ENCODE measurements at regions not wholly inside any gene's neighbourhood (a gene's known extent, or its start where the extent isn't known, plus 50 kb on each side); places are given as distances from the start of the nearest gene placed in this dataset.
"Not testable (repeated sequence)": the region's sequence is repeated elsewhere in the genome, so short reads cannot be mapped to it uniquely, and the experiment has no call there.

DNA sequence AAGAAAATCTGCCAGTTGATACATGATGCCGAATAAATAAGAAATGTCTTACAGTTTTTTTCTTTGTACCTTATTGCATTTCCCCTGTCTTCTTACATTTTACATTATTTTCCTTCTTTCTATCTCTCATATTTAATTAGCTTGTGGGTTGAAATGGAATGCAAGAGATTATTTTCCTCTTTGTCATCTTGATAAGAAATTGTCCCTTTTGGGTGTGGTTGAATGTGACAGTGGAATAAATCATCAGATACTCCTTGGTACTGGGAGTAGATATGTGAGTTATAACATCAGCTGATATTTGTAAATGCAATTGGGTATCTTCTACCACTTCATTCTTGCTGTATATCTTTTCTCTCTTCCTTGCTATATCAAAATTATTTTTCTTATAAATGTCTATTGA, 997.4 kb downstream of the RAPGEF2 start:
- H3K27me3 ChIP-seq (ENCODE audit: control insufficient read depth, insufficient read depth, low read length), result no peaks in the 10 kb centered on the region
- no peak overlapping the region for H3K4me3 ChIP-seq (ENCODE audit: low read length)
- DNase-seq (ENCODE audit: low read depth, low spot score), result no peak
- H3K9me3 ChIP-seq (ENCODE audit: control insufficient read depth, insufficient read depth, low read length), result no peaks in the 10 kb centered on the region
- WGBS (ENCODE audit: insufficient coverage, insufficient read length), result no CpG with 5 or more reads among the region's 1 CpG
- no peaks in the 10 kb centered on the region for H3K4me1 ChIP-seq (ENCODE audit: control insufficient read depth, insufficient read depth, low read length)
- no peak overlapping the region for H3K27ac ChIP-seq (ENCODE audit: low read length)
- no peaks in the 10 kb centered on the region for H3K36me3 ChIP-seq (ENCODE audit: control insufficient read depth, insufficient read depth, low read length)

DNA sequence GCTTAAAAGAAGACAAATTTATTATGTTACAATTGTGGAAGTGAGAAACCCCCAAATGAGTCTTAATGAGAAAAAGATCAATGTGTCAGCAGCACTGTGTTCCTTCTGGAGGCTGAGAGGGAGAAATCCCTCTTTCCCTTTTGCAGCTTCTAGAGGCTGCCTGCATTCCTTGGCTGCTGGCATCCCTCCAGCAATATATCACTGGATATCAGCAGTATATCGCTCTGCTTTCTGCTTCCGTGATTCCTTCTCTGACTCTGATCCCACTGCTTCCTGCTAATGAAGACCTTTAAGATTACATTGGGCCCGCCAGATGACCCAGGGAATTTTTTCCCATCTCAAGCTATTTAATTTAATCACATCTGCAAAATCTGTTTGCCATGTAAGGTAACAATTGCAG, 1008.0 kb downstream of the RAPGEF2 start:
- Histone ChIP-seq H3K4me3 (ENCODE audit: low read length) (no peak overlapping the region), H3K9me3 (ENCODE audit: control insufficient read depth, insufficient read depth, low read length) (peaks cover 2% of the 10 kb centered on the region), H3K36me3 (ENCODE audit: control insufficient read depth, insufficient read depth, low read length) (no peaks in the 10 kb centered on the region), H3K4me1 (ENCODE audit: control insufficient read depth, insufficient read depth, low read length) (no peaks in the 10 kb centered on the region), H3K27ac (ENCODE audit: low read length) (no peak overlapping the region), H3K27me3 (ENCODE audit: control insufficient read depth, insufficient read depth, low read length) (no peaks in the 10 kb centered on the region)
- DNase-seq (ENCODE audit: low read depth, low spot score), result no peak
- no CpG with 5 or more reads among the region's 3 CpGs for WGBS (ENCODE audit: insufficient coverage, insufficient read length)

GRCh38 chr4:160117686-160118085, 1014.8 kb downstream of the RAPGEF2 start:
- no peaks in the 10 kb centered on the region for H3K4me1 ChIP-seq (ENCODE audit: control insufficient read depth, insufficient read depth, low read length)
- no peaks in the 10 kb centered on the region for H3K27me3 ChIP-seq (ENCODE audit: control insufficient read depth, insufficient read depth, low read length)
- no peak overlapping the region for H3K4me3 ChIP-seq (ENCODE audit: low read length)
- no peaks in the 10 kb centered on the region for H3K36me3 ChIP-seq (ENCODE audit: control insufficient read depth, insufficient read depth, low read length)
- H3K27ac ChIP-seq (ENCODE audit: low read length), result no peak overlapping the region
- DNase-seq (ENCODE audit: low read depth, low spot score), result no peak
- H3K9me3 ChIP-seq (ENCODE audit: control insufficient read depth, insufficient read depth, low read length), result no peaks in the 10 kb centered on the region; the same call in 1 of the 2 replicates

GRCh38 chr4:160125576-160126287, 1022.9 kb downstream of the RAPGEF2 start:
- H3K4me3 ChIP-seq (ENCODE audit: low read length); DNase-seq (ENCODE audit: low read depth, low spot score); H3K27me3 ChIP-seq (ENCODE audit: control insufficient read depth, insufficient read depth, low read length); H3K9me3 ChIP-seq (ENCODE audit: control insufficient read depth, insufficient read depth, low read length); H3K4me1 ChIP-seq (ENCODE audit: control insufficient read depth, insufficient read depth, low read length); H3K36me3 ChIP-seq (ENCODE audit: control insufficient read depth, insufficient read depth, low read length); H3K27ac ChIP-seq (ENCODE audit: low read length): not testable (repeated sequence)
- no CpG with 5 or more reads among the region's 24 CpGs for WGBS (ENCODE audit: insufficient coverage, insufficient read length)

GRCh38 chr4:160127211-160127610, 1024.3 kb downstream of the RAPGEF2 start:
- Histone ChIP-seq H3K4me3 (ENCODE audit: low read length) (no peak overlapping the region), H3K36me3 (ENCODE audit: control insufficient read depth, insufficient read depth, low read length) (no peaks in the 10 kb centered on the region), H3K27me3 (ENCODE audit: control insufficient read depth, insufficient read depth, low read length) (no peaks in the 10 kb centered on the region), H3K9me3 (ENCODE audit: control insufficient read depth, insufficient read depth, low read length) (no peaks in the 10 kb centered on the region), H3K27ac (ENCODE audit: low read length) (no peak overlapping the region), H3K4me1 (ENCODE audit: control insufficient read depth, insufficient read depth, low read length) (no peaks in the 10 kb centered on the region)
- no peak for DNase-seq (ENCODE audit: low read depth, low spot score)

DNA sequence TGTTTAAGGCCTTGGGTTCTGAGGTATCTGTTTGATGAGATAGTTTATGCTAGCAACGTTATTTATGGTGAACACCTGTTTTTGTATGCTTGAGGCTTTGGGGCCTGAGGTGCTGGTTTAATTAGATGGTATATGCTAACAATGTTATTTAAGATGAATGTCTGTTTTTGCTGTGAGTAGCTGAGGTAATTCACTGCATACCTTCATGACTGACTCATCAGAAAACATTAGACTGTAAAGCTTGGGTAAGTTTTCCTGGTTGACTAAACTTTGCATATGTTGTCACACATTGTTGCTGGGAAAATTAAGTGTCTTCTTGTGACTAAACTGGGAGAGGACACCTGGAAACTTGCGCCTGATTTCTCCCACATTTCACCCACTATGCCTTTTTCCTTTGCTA, 1026.6 kb downstream of the RAPGEF2 start:
- Histone ChIP-seq H3K4me3 (ENCODE audit: low read length) (no peak overlapping the region), H3K4me1 (ENCODE audit: control insufficient read depth, insufficient read depth, low read length) (no peaks in the 10 kb centered on the region), H3K9me3 (ENCODE audit: control insufficient read depth, insufficient read depth, low read length) (no peaks in the 10 kb centered on the region), H3K27ac (ENCODE audit: low read length) (no peak overlapping the region), H3K36me3 (ENCODE audit: control insufficient read depth, insufficient read depth, low read length) (no peaks in the 10 kb centered on the region), H3K27me3 (ENCODE audit: control insufficient read depth, insufficient read depth, low read length) (no peaks in the 10 kb centered on the region)
- no CpG with 5 or more reads among the region's 2 CpGs for WGBS (ENCODE audit: insufficient coverage, insufficient read length)
- DNase-seq (ENCODE audit: low read depth, low spot score), result no peak

DNA sequence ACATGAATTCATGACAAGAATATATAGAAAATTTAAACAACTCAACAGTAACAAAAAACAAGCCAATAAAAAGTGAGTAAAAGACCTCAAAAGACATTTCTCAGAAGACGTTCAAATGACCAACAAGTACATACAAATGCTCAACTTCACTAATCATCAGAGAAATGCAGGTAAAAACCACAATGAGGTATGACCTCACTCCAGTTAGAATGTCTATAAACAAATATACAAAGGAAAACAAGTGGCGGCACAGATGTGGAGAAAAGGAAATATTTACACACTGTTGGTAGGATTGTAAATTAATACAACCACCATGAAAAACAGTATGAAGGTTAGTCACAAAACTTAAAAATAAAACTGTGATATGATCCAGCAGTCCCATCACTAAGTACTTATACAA, 1033.1 kb downstream of the RAPGEF2 start:
- no peaks in the 10 kb centered on the region for H3K36me3 ChIP-seq (ENCODE audit: control insufficient read depth, insufficient read depth, low read length)
- no peak overlapping the region for H3K27ac ChIP-seq (ENCODE audit: low read length)
- no peak for DNase-seq (ENCODE audit: low read depth, low spot score)
- H3K27me3 ChIP-seq (ENCODE audit: control insufficient read depth, insufficient read depth, low read length), result no peaks in the 10 kb centered on the region
- WGBS (ENCODE audit: insufficient coverage, insufficient read length), result no CpG with 5 or more reads among the region's 2 CpGs
- H3K4me3 ChIP-seq (ENCODE audit: low read length), result no peak overlapping the region
- no peaks in the 10 kb centered on the region for H3K9me3 ChIP-seq (ENCODE audit: control insufficient read depth, insufficient read depth, low read length)
- no peaks in the 10 kb centered on the region for H3K4me1 ChIP-seq (ENCODE audit: control insufficient read depth, insufficient read depth, low read length)

GRCh38 chr4:160141206-160141605, 1038.3 kb downstream of the RAPGEF2 start:
- no peaks in the 10 kb centered on the region for H3K9me3 ChIP-seq (ENCODE audit: control insufficient read depth, insufficient read depth, low read length)
- H3K4me1 ChIP-seq (ENCODE audit: control insufficient read depth, insufficient read depth, low read length), result no peaks in the 10 kb centered on the region
- no peaks in the 10 kb centered on the region for H3K27me3 ChIP-seq (ENCODE audit: control insufficient read depth, insufficient read depth, low read length)
- H3K27ac ChIP-seq (ENCODE audit: low read length), result no peak overlapping the region
- DNase-seq (ENCODE audit: low read depth, low spot score), result no peak
- H3K4me3 ChIP-seq (ENCODE audit: low read length), result no peak overlapping the region
- no peaks in the 10 kb centered on the region for H3K36me3 ChIP-seq (ENCODE audit: control insufficient read depth, insufficient read depth, low read length)

DNA sequence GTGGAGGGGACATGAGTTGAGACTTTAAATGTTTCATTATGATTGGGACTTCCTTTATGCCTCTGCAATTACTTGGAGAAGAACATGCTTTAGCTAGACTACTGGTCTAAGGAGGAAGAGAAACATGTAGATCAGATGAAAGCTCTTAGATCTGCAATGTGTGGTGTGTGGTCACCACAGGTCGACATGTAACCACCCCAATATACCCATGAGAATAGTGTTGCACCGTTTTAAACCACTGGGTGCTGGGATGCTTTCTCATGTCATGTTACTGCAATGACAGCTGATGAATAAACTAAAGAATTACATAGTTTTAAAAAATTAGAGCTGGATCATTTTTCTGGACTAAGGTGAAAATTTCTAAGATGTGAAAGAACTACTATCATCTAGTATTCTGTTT, 1039.7 kb downstream of the RAPGEF2 start:
- no CpG with 5 or more reads among the region's 2 CpGs for WGBS (ENCODE audit: insufficient coverage, insufficient read length)

DNA sequence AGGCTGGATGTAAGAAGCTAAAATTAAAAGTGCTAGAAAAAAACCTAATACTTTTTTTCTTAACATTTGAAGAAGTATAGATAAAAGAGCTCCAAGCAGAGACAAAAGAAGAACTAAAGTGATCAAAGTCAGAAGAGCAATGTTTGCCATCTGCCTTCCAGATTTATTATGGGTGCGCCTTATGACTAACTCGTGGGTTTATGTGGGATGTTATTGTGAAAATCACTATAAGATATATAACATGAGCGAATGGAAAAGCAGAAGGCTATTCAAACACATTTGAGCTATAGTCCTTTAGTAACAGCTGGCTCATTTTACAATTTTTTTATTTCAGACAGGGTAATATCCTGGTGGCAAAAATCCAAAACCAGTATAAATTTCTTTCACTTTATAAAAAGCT, 1040.7 kb downstream of the RAPGEF2 start:
- Histone ChIP-seq H3K9me3 (ENCODE audit: control insufficient read depth, insufficient read depth, low read length) (no peaks in the 10 kb centered on the region), H3K27ac (ENCODE audit: low read length) (no peak overlapping the region), H3K36me3 (ENCODE audit: control insufficient read depth, insufficient read depth, low read length) (no peaks in the 10 kb centered on the region), H3K27me3 (ENCODE audit: control insufficient read depth, insufficient read depth, low read length) (no peaks in the 10 kb centered on the region), H3K4me3 (ENCODE audit: low read length) (no peak overlapping the region), H3K4me1 (ENCODE audit: control insufficient read depth, insufficient read depth, low read length) (no peaks in the 10 kb centered on the region)
- DNase-seq (ENCODE audit: low read depth, low spot score), result no peak
- WGBS (ENCODE audit: insufficient coverage, insufficient read length), result no CpG with 5 or more reads among the region's 3 CpGs

More for the DNA sequence above, 1039.7 kb downstream of the RAPGEF2 start:
- no peaks in the 10 kb centered on the region for H3K36me3 ChIP-seq (ENCODE audit: control insufficient read depth, insufficient read depth, low read length)
- H3K27me3 ChIP-seq (ENCODE audit: control insufficient read depth, insufficient read depth, low read length), result no peaks in the 10 kb centered on the region
- H3K27ac ChIP-seq (ENCODE audit: low read length), result no peak overlapping the region
- H3K4me1 ChIP-seq (ENCODE audit: control insufficient read depth, insufficient read depth, low read length), result no peaks in the 10 kb centered on the region
- H3K4me3 ChIP-seq (ENCODE audit: low read length), result no peak overlapping the region
- H3K9me3 ChIP-seq (ENCODE audit: control insufficient read depth, insufficient read depth, low read length), result no peaks in the 10 kb centered on the region
- DNase-seq (ENCODE audit: low read depth, low spot score), result no peak

GRCh38 chr4:160159457-160159856, 1056.6 kb downstream of the RAPGEF2 start:
- no peak for DNase-seq (ENCODE audit: low read depth, low spot score)
- no peaks in the 10 kb centered on the region for H3K36me3 ChIP-seq (ENCODE audit: control insufficient read depth, insufficient read depth, low read length)
- no peak overlapping the region for H3K27ac ChIP-seq (ENCODE audit: low read length)
- H3K4me1 ChIP-seq (ENCODE audit: control insufficient read depth, insufficient read depth, low read length), result no peaks in the 10 kb centered on the region
- WGBS (ENCODE audit: insufficient coverage, insufficient read length), result no CpG with 5 or more reads among the region's 15 CpGs
- H3K4me3 ChIP-seq (ENCODE audit: low read length), result no peak overlapping the region
- H3K9me3 ChIP-seq (ENCODE audit: control insufficient read depth, insufficient read depth, low read length), result no peaks in the 10 kb centered on the region; the same call in 1 of the 2 replicates
- no peaks in the 10 kb centered on the region for H3K27me3 ChIP-seq (ENCODE audit: control insufficient read depth, insufficient read depth, low read length)

All from iPS DF 6.9 (cell line).